ENCODE measurements at regions not wholly inside any gene's neighbourhood (a gene's known extent, or its start where the extent isn't known, plus 50 kb on each side); places are given as distances from the start of the nearest gene placed in this dataset.

DNA sequence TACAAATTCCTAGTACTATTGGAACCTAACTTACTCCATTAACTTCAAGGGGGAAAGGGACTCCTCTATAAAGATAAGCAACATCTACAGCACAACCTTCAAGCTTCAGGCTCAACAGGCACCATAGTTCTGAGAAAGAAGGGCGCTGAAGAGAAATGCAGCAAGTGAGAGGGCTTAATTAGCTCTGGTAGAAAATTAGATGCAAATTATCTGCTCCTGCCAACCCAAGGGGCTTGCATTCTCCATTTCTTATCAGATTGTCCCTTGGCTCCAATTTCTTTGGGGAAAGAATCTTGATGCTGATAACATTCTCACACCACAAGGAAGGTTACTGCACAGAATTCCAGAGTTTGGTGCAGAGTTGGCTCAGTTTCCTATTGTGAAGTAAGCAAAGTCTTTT lies 214.6 kb downstream of the GABRG2 start:
- no peak overlapping the region for H3K4me2 ChIP-seq (ENCODE audit: low read length, poor library complexity, severe bottlenecking)
- no peak overlapping the region for H2BK12ac ChIP-seq (ENCODE audit: low read length in 2 of 2)
- H2AK5ac ChIP-seq (ENCODE audit: low read length, severe bottlenecking), result no peak overlapping the region
- H4K91ac ChIP-seq (ENCODE audit: low read length), result no peak overlapping the region
- no peak overlapping the region for H3K18ac ChIP-seq (ENCODE audit: low read depth in 1 of 2, low read length in 2 of 2)
- H3K23ac ChIP-seq (ENCODE audit: low read length in 2 of 2), result no peak overlapping the region
- H3K36me3 ChIP-seq (ENCODE audit: control insufficient read depth in 1 of 2, insufficient read depth in 2 of 2, low read depth in 1 of 2, low read length in 2 of 2), result no peaks in the 10 kb centered on the region
- no peak for DNase-seq
- no peaks in the 10 kb centered on the region for H3K27me3 ChIP-seq (ENCODE audit: control insufficient read depth in 1 of 2, insufficient read depth in 1 of 2, low read length in 2 of 2)
- H3K14ac ChIP-seq (ENCODE audit: low read length in 2 of 2), result no peak overlapping the region
- no peak overlapping the region for H4K8ac ChIP-seq (ENCODE audit: low read length)
- H3K4me1 ChIP-seq (ENCODE audit: control insufficient read depth, insufficient read depth, low read depth, low read length), result no peaks in the 10 kb centered on the region
- no peak overlapping the region for H2BK120ac ChIP-seq (ENCODE audit: low read depth, low read length)
- no peak overlapping the region for H3K27ac ChIP-seq (ENCODE audit: low read length, poor library complexity, severe bottlenecking)
- no peak overlapping the region for H2BK5ac ChIP-seq (ENCODE audit: low read depth, low read length, poor library complexity, severe bottlenecking)
- no peak overlapping the region for H3K4me3 ChIP-seq (ENCODE audit: insufficient read depth in 1 of 2, low read depth in 1 of 2, low read length in 2 of 2)
- no peaks in the 10 kb centered on the region for H3K9me3 ChIP-seq (ENCODE audit: control insufficient read depth, low read length)
- H3K4ac ChIP-seq (ENCODE audit: low read depth in 1 of 2, low read length in 2 of 2), result no peak overlapping the region
- H3K79me1 ChIP-seq (replicated peaks; ENCODE audit: low read length, poor library complexity, severe bottlenecking), result no peaks in the 10 kb centered on the region
- H2BK15ac ChIP-seq (ENCODE audit: low read depth, poor library complexity, severe bottlenecking), result no peak overlapping the region
- no peak overlapping the region for H3K9ac ChIP-seq (ENCODE audit: low read length)
- no peak overlapping the region for H2AFZ ChIP-seq (ENCODE audit: low read depth, low read length)
- WGBS, result 38% methylated on average over 1 of the region's 1 CpG

DNA sequence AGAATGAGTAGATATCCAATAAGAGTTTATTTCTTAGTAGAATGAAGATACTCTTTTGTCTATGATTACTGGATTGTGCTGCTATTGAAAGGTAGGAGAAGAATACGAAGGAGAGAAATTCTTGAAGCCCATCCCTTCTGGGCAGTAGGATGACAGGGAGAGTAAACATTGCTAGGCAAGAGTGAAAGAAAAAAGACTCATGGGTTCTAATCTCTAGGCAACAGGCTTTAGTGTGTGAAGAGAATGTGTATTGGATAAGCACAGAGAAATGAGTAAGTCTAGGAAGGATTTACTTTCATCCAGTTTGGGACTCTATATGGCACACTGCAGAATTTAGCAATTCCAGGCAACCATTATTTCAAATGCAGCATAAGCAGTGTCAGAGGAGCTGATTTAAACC lies 216.0 kb downstream of the GABRG2 start:
- no peak overlapping the region for H3K27ac ChIP-seq (ENCODE audit: low read length, poor library complexity, severe bottlenecking)
- no peak overlapping the region for H2BK120ac ChIP-seq (ENCODE audit: low read depth, low read length)
- no peak overlapping the region for H2AK5ac ChIP-seq (ENCODE audit: low read length, severe bottlenecking)
- no peak overlapping the region for H2AFZ ChIP-seq (ENCODE audit: low read depth, low read length)
- H4K91ac ChIP-seq (ENCODE audit: low read length), result no peak overlapping the region
- no peaks in the 10 kb centered on the region for H3K79me1 ChIP-seq (replicated peaks; ENCODE audit: low read length, poor library complexity, severe bottlenecking)
- no peak overlapping the region for H2BK5ac ChIP-seq (ENCODE audit: low read depth, low read length, poor library complexity, severe bottlenecking)
- DNase-seq, result no peak
- H3K18ac ChIP-seq (ENCODE audit: low read depth in 1 of 2, low read length in 2 of 2), result no peak overlapping the region
- no peak overlapping the region for H3K9ac ChIP-seq (ENCODE audit: low read length)
- no peak overlapping the region for H4K8ac ChIP-seq (ENCODE audit: low read length)
- H3K9me3 ChIP-seq (ENCODE audit: control insufficient read depth, low read length), result no peaks in the 10 kb centered on the region
- no peak overlapping the region for H3K23ac ChIP-seq (ENCODE audit: low read length in 2 of 2)
- H3K4ac ChIP-seq (ENCODE audit: low read depth in 1 of 2, low read length in 2 of 2), result no peak overlapping the region
- no peaks in the 10 kb centered on the region for H3K4me1 ChIP-seq (ENCODE audit: control insufficient read depth, insufficient read depth, low read depth, low read length)
- no peak overlapping the region for H2BK15ac ChIP-seq (ENCODE audit: low read depth, poor library complexity, severe bottlenecking)
- no peak overlapping the region for H3K14ac ChIP-seq (ENCODE audit: low read length in 2 of 2)
- H3K4me3 ChIP-seq (ENCODE audit: insufficient read depth in 1 of 2, low read depth in 1 of 2, low read length in 2 of 2), result no peak overlapping the region
- WGBS, result 3% methylated on average over 1 of the region's 1 CpG
- H3K36me3 ChIP-seq (ENCODE audit: control insufficient read depth in 1 of 2, insufficient read depth in 2 of 2, low read depth in 1 of 2, low read length in 2 of 2), result no peaks in the 10 kb centered on the region
- H3K27me3 ChIP-seq (ENCODE audit: control insufficient read depth in 1 of 2, insufficient read depth in 1 of 2, low read length in 2 of 2), result no peaks in the 10 kb centered on the region
- H3K4me2 ChIP-seq (ENCODE audit: low read length, poor library complexity, severe bottlenecking), result no peak overlapping the region
- no peak overlapping the region for H2BK12ac ChIP-seq (ENCODE audit: low read length in 2 of 2)

DNA sequence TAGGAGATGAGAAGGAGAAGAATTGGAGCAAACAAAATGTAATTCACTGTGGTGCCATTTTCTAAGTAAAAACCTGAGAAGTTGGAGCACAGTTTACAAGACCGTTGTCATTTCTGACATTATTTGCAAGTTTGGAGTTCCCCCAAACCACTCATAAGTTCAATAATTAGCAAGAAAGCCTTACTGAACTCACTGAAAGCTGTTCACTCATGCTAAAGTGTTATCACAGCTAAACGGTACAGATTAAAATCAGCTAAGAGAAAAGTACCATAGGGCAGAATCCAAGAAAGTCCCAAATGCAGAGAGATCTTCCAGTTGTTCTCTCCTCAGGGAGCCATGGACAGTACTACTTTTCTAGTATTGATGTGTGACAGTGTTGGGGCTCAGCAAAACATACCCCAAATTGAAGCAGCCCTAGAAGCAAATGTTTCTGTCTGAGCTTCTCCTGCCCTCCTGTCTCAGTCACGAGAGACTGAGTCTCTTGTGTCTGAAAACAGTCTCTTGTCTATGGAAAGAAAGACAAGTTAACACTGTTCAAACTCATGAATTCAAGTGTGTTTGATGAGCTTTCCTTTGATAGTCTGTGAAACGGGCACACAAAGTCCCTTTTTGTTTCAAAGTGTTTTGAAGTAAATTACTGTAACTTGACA lies 221.2 kb downstream of the GABRG2 start:
- Histone ChIP-seq H2AFZ (ENCODE audit: low read depth, low read length) (no peak overlapping the region), H3K27me3 (ENCODE audit: control insufficient read depth in 1 of 2, insufficient read depth in 1 of 2, low read length in 2 of 2) (no peaks in the 10 kb centered on the region), H2BK15ac (ENCODE audit: low read depth, poor library complexity, severe bottlenecking) (no peak overlapping the region), H2BK12ac (ENCODE audit: low read length in 2 of 2) (no peak overlapping the region), H3K4me3 (ENCODE audit: insufficient read depth in 1 of 2, low read depth in 1 of 2, low read length in 2 of 2) (no peak overlapping the region), H2BK5ac (ENCODE audit: low read depth, low read length, poor library complexity, severe bottlenecking) (no peak overlapping the region), H2BK120ac (ENCODE audit: low read depth, low read length) (no peak overlapping the region), H3K27ac (ENCODE audit: low read length, poor library complexity, severe bottlenecking) (no peak overlapping the region), H3K36me3 (ENCODE audit: control insufficient read depth in 1 of 2, insufficient read depth in 2 of 2, low read depth in 1 of 2, low read length in 2 of 2) (no peaks in the 10 kb centered on the region), H3K14ac (ENCODE audit: low read length in 2 of 2) (no peak overlapping the region), H3K4ac (ENCODE audit: low read depth in 1 of 2, low read length in 2 of 2) (no peak overlapping the region), H3K9ac (ENCODE audit: low read length) (no peak overlapping the region), H3K18ac (ENCODE audit: low read depth in 1 of 2, low read length in 2 of 2) (no peak overlapping the region), H3K4me1 (ENCODE audit: control insufficient read depth, insufficient read depth, low read depth, low read length) (no peaks in the 10 kb centered on the region), H3K23ac (ENCODE audit: low read length in 2 of 2) (no peak overlapping the region), H3K79me1 (replicated peaks; ENCODE audit: low read length, poor library complexity, severe bottlenecking) (no peaks in the 10 kb centered on the region), H3K4me2 (ENCODE audit: low read length, poor library complexity, severe bottlenecking) (no peak overlapping the region), H2AK5ac (ENCODE audit: low read length, severe bottlenecking) (no peak overlapping the region), H3K9me3 (ENCODE audit: control insufficient read depth, low read length) (no peaks in the 10 kb centered on the region), H4K91ac (ENCODE audit: low read length) (no peak overlapping the region), H4K8ac (ENCODE audit: low read length) (no peak overlapping the region)
- 69% methylated on average over 4 of the region's 4 CpGs for WGBS
- DNase-seq, result no peak

DNA sequence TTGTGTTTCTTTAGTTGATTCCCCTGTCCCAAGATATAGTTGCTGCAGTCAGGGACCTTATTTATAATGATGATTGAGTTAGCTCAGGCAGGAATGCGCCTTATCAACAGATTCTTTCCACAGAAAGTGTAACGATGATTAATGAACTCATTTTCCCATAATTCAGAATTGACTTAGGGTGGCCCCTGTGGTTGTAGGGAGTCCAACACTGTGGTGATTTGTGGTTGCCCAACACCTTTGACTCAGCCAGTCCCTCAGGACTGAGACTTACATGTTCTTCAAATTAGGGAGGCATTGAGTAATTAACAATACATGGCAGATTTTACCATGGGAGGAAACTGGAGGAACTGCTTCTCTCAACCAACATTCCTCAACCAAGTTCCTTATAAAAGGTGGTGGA lies 221.9 kb downstream of the GABRG2 start:
- H2AFZ ChIP-seq (ENCODE audit: low read depth, low read length), result no peak overlapping the region

More for the DNA sequence above, 221.9 kb downstream of the GABRG2 start:
- Histone ChIP-seq H3K9me3 (ENCODE audit: control insufficient read depth, low read length) (no peaks in the 10 kb centered on the region), H3K4ac (ENCODE audit: low read depth in 1 of 2, low read length in 2 of 2) (no peak overlapping the region), H3K18ac (ENCODE audit: low read depth in 1 of 2, low read length in 2 of 2) (no peak overlapping the region), H2BK5ac (ENCODE audit: low read depth, low read length, poor library complexity, severe bottlenecking) (no peak overlapping the region), H4K8ac (ENCODE audit: low read length) (no peak overlapping the region), H2BK120ac (ENCODE audit: low read depth, low read length) (no peak overlapping the region), H2BK12ac (ENCODE audit: low read length in 2 of 2) (no peak overlapping the region), H3K14ac (ENCODE audit: low read length in 2 of 2) (no peak overlapping the region), H2AK5ac (ENCODE audit: low read length, severe bottlenecking) (no peak overlapping the region), H3K27ac (ENCODE audit: low read length, poor library complexity, severe bottlenecking) (no peak overlapping the region), H3K23ac (ENCODE audit: low read length in 2 of 2) (no peak overlapping the region), H3K36me3 (ENCODE audit: control insufficient read depth in 1 of 2, insufficient read depth in 2 of 2, low read depth in 1 of 2, low read length in 2 of 2) (no peaks in the 10 kb centered on the region), H3K79me1 (replicated peaks; ENCODE audit: low read length, poor library complexity, severe bottlenecking) (no peaks in the 10 kb centered on the region), H3K4me2 (ENCODE audit: low read length, poor library complexity, severe bottlenecking) (no peak overlapping the region), H3K9ac (ENCODE audit: low read length) (no peak overlapping the region), H3K4me1 (ENCODE audit: control insufficient read depth, insufficient read depth, low read depth, low read length) (no peaks in the 10 kb centered on the region), H4K91ac (ENCODE audit: low read length) (no peak overlapping the region), H3K27me3 (ENCODE audit: control insufficient read depth in 1 of 2, insufficient read depth in 1 of 2, low read length in 2 of 2) (no peaks in the 10 kb centered on the region), H3K4me3 (ENCODE audit: insufficient read depth in 1 of 2, low read depth in 1 of 2, low read length in 2 of 2) (no peak overlapping the region), H2BK15ac (ENCODE audit: low read depth, poor library complexity, severe bottlenecking) (no peak overlapping the region)
- WGBS, result no CpG with 5 or more reads among the region's 2 CpGs
- DNase-seq, result no peak
